Nephron progenitor cell (in vitro differentiated cells): ENCODE measurements at regions not wholly inside any gene's neighbourhood (a gene's known extent, or its start where the extent isn't known, plus 50 kb on each side); places are given as distances from the start of the nearest gene placed in this dataset.

Experiments
- DNase-seq: peaks from one replicate; pipeline ENCODE4 v3.0.0; 2021
- H3K27ac Mint-ChIP-seq: 2 replicates; pipeline ENCODE4 v1.8.0; 2021; ENCODE audit warnings: mild to moderate bottlenecking, moderate library complexity, mixed read lengths
- H3K27me3 Mint-ChIP-seq: 2 replicates; pipeline ENCODE4 v1.8.0; 2021; ENCODE audit warnings: mild to moderate bottlenecking, low read depth, mixed read lengths; ENCODE audit not compliant: poor library complexity
- H3K36me3 Mint-ChIP-seq: 2 replicates; pipeline ENCODE4 v1.8.0; 2021; ENCODE audit warnings: low read depth, mixed read lengths
- H3K4me1 Mint-ChIP-seq: 2 replicates; pipeline ENCODE4 v1.8.0; 2021; ENCODE audit warnings: mixed read lengths
- H3K4me3 Mint-ChIP-seq: 2 replicates; pipeline ENCODE4 v1.8.0; 2021; ENCODE audit warnings: mild to moderate bottlenecking, moderate library complexity, mixed read lengths
- H3K9me3 Mint-ChIP-seq: 2 replicates; pipeline ENCODE4 v1.8.0; 2021; ENCODE audit warnings: mild to moderate bottlenecking, moderate library complexity, mixed read lengths
- CTCF ChIP-seq: fragments of 200-600 bp; sonication (generic); IDR thresholded peaks from 2 replicates; pipeline ENCODE4 v1.5.0; 2021; ENCODE audit warnings: antibody characterized with exemption

DNA sequence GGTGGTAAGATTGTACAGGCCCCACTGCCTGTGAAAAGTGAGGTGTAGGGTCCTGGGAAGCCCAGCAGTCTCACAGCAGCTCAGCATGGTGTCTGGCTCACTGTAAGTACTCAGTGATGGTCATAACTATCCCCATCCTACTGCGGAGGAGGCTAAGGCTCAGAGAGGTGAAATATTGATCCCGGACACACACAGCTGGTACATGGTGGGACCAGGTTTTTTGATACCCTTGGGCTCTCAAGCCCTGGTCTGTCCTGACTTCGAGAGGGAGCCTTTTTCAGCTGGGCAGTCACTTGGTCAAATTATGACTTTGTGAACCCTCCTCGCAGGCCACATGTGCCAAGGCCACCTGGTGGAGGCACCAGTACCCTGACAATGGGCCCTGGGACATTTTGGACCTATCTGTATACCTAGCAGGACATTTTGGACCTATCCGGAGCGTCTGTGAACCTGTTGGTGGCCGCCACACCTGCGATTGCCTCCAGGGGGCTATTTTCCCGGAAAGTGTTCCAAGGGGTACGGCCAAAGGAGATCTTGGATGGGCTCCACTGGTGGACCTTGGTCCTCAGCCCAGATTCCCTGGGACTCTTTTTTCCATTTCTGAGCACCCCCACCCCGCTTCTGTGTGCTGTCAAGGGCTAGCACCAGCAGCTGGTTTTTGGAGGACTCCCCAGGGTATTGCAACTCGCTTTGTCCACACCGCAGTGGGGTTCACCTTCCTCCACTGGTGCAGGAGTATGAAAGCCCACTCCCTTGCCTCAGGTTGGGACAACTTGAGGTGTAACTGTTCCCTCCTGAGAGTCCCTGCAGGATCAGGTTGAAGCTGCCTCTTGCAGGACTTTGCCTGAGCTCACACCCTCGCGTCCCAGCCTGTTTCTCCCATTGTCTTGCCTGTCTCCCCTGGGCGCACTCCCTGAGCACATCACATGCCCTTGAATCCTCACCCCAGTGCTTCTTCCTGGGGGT, 83.6 kb upstream of the NKD1 start:
- Mint-ChIP-seq H3K4me3 (no peak overlapping the region), H3K27me3 (peaks cover 7% of the 10 kb centered on the region), H3K27ac (no peak overlapping the region), H3K4me1 (peaks cover 68% of the 10 kb centered on the region), H3K9me3 (no peaks in the 10 kb centered on the region), H3K36me3 (no peaks in the 10 kb centered on the region)
- TF ChIP-seq CTCF, result peak; percentile 24
- no peak for DNase-seq

DNA sequence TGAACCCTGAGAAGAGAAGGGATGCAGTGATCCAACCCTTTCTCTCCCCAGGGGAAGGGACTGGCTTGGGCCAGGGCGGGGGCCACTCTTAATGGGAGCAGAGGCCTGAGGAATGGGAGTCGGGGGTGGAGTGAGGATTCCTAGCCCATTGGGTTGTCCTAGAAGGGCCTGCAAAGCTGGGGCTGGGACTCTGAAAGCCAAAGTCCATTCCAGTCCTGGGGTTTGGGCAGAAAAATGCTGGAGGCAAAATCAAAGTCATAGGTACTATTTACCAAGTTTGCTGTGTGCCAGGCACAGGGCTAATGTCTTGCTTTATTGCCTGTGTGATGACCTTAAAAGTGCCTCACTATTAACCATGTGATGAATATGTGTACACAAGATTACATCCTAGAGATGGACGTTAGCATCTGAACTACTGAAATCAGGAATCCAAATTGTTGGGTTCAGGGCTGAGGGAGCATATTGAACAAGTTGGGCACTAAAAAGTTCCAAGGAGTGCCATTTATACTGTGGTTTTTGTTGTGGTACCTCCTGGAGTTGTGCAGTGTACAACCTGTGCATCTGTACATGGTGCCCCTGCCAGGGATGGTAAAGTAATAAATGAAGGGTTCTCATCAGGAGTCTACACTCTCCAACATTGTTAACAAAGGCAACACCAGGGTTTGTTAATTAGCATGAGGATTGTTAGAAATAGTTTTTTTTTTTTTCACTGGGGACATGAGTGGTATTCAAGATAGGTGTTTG, 84.4 kb upstream of the NKD1 start:
- Mint-ChIP-seq H3K27ac (no peak overlapping the region), H3K36me3 (no peaks in the 10 kb centered on the region), H3K4me3 (no peak overlapping the region), H3K27me3 (peaks cover 7% of the 10 kb centered on the region), H3K4me1 (peaks cover 64% of the 10 kb centered on the region), H3K9me3 (no peaks in the 10 kb centered on the region)
- TF ChIP-seq CTCF, result no peak
- no peak for DNase-seq

GRCh38 chr16:50462793-50463507, 85.2 kb upstream of the NKD1 start:
- H3K27ac Mint-ChIP-seq, result no peak overlapping the region
- H3K36me3 Mint-ChIP-seq, result no peaks in the 10 kb centered on the region
- H3K9me3 Mint-ChIP-seq, result no peaks in the 10 kb centered on the region
- DNase-seq, result no peak
- H3K4me1 Mint-ChIP-seq, result peaks cover 64% of the 10 kb centered on the region
- H3K4me3 Mint-ChIP-seq, result no peak overlapping the region
- H3K27me3 Mint-ChIP-seq, result peaks cover 7% of the 10 kb centered on the region
- TF ChIP-seq CTCF, result no peak

DNA sequence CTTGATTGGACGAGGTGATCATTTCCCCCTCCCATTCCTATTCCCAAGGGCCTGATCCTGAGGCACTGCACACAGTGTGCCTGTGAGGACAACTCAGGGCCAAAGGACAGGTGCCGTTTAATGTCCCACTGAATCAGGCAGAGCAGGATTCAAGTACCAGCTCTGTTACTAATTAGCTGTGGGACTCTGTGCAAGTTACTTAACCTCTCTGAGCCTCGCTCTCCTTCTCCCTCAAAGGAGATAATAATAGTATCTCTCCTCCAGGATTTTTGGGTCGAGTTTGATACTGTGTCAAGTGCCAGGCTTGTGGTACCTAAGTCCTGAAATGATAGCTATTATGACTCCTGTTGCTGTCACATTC, 86.8 kb upstream of the NKD1 start:
- Mint-ChIP-seq H3K36me3 (no peaks in the 10 kb centered on the region), H3K9me3 (no peaks in the 10 kb centered on the region), H3K4me3 (no peak overlapping the region), H3K27ac (no peak overlapping the region), H3K4me1 (peaks cover 69% of the 10 kb centered on the region), H3K27me3 (peaks cover 12% of the 10 kb centered on the region)
- no peak for TF ChIP-seq CTCF
- DNase-seq, result no peak

DNA sequence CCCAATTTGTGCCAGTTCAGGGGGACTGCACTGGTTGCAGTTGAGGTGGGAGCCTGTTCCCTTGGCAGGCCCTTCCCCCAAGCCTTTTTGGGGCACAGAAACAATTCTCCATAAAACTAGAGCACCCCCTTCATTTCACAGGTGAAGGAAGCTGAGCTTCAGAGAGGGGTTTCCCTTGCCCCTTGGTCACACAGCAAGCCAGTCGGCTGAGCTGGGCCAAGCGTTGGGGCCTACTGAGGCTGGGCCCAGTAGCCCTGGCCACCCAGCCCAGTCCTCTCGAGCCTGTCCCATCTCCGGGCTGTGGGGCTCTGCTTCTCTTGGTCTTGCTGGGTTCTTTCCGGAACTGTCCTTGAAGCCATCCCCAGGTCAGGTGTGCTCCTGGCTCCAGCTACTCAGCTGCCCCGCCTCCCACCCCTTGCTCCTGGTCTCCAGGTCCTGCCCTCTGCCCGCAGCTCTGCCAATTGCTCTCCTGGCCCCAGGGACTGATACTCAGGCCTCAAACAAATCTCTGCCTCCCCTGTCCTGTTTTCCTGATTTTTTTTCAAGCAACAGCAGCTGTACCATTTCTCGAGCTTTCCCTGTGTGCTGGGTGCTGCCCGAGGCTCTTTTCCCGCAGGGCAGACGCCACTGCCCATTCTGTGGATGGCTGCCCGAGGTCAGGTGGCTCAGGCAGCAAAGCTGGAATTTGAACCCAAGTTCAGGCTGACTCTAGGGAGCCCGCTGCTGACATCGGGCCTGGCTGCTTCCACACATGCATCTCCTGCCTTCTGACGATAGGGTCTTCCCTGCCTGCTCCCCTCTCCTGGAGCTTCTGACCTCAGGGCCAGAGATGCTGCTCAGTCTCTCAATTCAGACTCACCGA, 87.4 kb upstream of the NKD1 start:
- Mint-ChIP-seq H3K9me3 (no peaks in the 10 kb centered on the region), H3K4me3 (no peak overlapping the region), H3K27ac (peak overlapping the region; percentile 45), H3K4me1 (peaks cover 69% of the 10 kb centered on the region), H3K36me3 (no peaks in the 10 kb centered on the region), H3K27me3 (peaks cover 12% of the 10 kb centered on the region)
- no peak for DNase-seq
- no peak for TF ChIP-seq CTCF
